ENCODE measurements at regions not wholly inside any gene's neighbourhood (a gene's known extent, or its start where the extent isn't known, plus 50 kb on each side); places are given as distances from the start of the nearest gene placed in this dataset.
"Not testable (repeated sequence)": the region's sequence is repeated elsewhere in the genome, so short reads cannot be mapped to it uniquely, and the experiment has no call there.

DNA sequence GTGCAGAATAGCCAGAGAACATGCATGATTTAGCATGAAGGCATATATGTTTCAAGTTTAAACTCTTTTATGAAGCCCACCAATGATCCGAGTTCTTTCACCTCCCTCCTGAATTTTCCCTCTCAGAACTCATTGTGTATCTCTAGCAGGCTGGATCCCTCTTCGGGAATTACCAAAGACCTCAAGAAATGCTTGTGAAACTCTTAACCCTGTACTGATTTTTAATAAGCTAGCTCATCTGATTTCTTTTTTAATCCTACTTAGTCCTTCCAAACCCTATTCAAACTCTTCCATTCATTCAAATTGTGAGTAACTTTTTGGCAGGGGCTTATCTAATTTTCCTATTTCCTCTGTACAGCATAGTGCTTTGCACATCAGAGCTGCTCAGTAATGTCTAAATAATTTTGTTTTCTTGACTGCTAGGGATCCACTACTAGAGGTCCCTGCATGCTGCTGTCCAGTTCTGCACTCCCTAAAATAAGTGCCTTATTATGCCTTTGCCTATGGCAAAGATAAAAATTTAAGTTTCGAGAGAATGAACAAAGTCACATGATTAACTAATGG, 723.8 kb downstream of the CDH11 start:
- no peak for DNase-seq

DNA sequence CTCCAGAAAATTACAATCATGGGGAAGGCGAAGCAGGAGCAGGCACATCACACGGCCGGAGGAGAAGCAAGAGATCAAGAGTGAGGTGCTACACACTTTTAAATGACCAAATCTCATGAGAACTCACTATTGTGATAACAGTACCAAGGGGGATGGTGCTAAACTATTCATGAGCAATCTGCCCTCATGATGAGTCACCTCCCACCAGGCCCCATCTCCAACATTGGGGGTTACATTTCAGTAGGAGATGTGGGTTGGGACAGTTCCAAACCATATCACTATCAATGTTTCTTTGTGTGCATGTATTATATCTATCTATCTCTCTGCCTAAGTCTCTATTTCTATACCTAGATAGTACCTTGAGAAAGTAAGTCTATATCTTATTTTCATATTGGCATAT, 724.8 kb downstream of the CDH11 start:
- DNase-seq = no peak

DNA sequence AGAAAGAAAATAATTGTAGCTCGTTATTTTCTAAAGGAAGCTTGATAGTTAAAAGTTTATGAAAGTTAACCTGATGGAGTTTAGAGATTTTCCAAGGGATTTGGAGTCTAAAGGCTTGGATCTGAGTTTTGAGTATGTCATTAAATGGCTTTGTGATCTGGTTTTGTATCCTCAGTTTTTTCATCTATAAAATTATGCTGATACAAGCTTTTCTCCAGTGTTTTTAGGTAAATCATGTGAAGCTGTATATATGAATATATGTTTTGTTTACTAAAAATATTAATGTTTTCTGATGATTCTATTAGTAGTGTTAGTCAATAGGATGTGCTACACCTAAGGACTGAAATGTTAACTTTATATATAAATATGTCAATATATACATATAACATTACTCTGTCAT, 727.8 kb downstream of the CDH11 start:
- DNase-seq = no peak

DNA sequence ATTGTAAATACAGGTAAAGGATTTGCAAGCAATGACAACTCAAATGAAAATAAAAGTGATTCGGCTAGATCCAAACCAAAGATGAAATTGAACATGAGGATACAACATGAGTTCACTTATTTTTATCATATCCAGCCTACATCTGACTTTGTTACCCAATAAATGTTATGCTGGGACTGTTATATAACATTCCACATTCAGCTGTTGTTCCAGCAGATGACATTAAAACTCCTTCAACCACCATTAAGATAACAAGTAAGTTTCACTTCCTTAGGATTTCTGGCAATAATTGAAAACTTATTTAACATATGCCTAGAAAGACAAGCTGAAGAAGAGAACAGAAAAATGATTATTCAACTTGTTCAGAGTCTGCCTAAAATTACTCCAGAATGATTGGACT, 729.4 kb downstream of the CDH11 start:
- no peak for DNase-seq

DNA sequence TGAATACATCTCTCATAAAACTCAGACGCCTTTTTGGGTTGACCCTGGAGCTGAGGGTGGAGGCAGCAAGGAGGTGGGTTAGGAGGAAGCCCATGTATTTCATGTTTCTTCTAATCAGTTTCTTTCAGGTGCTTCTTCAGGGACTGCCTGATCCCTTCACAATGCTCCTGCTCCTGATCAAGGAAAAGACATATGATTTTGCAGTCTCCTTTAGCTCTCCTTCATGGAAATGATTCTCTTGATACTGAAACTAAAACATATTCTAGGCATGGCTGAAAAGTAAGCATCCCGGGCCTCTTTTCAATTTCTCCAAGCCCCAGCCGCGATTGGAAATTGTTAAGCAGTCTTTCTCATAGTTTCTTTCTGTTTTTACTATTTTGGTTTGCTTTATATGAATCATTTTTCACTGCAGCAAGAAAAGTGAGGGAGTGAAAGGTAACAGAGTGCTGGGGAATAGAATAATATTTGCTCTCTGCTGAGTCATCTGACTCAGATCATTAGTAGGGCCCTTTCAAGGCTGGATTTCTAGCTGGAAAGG, 730.7 kb downstream of the CDH11 start:
- no peak for DNase-seq

DNA sequence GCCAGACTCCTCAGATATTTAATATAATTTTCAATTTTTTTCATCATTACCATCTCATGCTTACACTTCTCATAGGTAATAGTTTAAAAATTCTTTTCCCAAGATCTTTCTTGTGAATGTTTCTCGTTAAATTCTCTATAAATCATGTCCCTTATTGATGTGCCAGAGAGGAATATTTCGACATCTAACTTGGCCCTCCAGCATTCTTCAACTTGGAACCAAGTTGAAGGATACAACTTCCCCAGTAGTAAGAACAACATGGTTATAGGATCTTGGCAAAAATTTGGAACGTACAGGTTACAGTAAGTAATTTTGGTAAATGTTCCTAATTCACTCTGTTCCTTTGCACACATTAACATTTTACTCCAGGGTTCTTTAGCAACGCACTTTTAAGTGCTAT, 731.8 kb downstream of the CDH11 start:
- DNase-seq = no peak

DNA sequence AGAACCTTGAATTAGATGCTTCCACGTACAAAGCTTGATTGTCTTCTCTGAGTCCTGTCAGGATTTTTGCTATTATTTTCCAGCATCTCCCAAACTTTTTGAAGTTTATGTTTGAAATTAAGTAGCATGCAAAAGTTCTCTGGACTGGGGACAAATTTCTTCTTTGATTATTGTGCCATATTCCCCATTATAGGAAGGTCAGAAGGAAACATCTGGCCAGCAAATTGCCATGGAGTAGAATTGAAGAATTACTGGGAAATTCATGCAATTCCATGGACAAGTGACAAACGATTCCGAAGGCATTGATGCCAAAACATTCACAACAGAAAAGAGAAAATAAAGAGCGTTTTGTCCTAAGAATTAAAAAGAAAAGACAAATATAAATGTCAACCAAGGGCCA, 737.2 kb downstream of the CDH11 start:
- DNase-seq = no peak

DNA sequence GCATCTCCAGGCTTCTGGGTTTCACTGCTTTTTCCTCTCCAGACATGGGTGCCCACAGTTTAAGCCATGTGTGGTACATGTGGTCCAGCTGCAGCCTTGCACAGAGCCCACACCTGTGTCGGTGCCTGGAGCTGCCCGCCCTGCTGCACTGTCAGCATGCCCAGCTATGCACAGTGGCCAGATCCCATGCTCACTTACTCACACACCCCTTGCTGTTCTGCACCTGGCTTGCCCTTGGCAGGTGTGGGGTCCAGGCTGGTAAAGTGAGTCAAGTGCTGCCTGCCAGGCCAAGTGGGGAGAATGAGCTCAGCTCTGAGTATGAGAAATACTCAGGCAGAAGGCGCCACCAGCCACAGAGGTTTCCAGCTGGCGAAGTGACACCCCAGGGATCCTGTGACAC, 739.9 kb downstream of the CDH11 start:
- DNase-seq = no peak

DNA sequence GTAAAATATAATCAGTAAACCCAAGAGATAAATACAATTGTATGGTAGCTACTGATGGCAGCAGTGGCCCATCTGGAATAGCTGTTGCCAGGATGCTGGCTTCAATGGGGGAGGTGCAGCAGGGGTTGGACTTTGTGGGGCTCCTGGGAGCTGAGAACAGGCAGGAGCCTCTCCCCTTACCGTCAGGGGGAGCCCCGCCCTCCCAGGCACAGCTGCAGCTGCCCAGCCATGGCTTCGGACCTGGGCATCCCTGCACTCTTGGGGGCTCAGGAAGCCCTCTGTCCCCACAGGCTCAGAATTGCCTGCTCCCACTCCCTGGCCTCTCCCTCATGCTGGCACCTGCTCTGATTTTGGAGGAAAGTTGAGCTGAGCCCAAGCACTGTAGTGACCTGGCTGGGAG, 741.1 kb downstream of the CDH11 start:
- no peak for DNase-seq

DNA sequence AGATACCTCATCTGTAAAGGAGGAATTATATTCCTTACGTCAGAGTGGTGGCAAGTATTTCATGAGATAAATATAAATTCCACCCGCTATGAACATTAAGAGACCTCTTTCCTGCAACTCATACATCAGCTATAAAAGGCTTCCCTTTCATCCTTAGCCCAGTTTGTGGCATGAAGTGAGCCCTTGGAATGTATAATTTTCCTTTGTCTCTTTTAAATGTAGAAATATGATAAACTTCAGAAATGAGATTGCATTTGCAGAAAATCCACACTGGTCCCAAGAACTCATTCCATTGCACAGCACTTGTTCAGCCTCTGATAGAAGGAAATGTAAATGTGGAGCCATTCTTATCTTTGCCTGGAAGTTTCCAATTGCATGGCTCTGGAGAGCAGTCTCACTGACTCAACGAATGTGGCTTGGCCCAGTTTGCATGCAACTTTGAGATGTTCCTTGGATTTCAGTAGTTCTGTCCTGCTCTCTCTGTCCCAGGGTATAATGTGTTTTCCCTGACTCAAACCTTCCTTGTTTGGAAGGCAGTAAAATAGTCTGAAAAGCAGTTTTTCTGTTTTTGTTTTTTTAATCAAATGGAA, 746.4 kb downstream of the CDH11 start:
- DNase-seq = no peak

DNA sequence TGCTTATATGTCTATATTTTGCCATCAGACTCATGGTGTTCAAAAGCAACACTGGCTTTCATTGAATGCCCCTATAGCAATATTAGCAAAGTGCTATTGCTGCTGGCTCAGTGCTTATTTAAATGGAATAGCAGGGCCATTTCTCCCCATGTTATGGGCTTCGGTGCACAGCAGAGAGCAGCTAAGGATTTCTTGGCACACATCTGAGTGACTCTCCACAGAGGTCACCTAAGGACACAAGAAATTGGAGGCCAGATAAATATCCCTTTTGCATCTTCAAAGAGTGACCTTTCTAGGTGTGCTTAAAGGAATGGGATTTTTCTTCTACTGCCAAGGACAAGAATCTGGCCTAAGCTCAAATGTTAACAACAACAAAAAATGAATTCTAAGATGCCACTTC, 751.8 kb downstream of the CDH11 start:
- DNase-seq = no peak

DNA sequence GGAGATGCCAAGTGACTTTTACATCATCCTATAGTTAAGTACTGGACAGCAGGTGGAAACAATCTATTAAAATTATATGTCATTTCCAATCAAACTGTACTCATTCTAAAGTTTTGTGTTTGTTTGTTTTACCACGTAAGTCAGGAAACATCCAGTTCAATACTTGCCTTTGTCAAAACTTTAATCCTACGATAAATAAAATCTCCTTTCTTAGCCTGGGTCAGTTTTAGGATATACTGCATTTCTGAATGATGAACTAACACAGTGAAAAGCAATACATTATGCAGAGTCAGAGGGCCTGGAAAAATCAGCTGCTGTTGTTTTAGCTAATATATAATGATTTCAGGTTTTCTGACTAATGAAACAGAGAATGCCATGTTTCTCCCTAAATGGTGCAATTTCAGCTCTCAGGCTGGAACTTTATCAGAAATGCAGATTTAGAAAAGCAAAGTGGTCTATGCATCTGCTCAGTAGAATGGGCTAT, 756.4 kb downstream of the CDH11 start:
- no peak for DNase-seq

DNA sequence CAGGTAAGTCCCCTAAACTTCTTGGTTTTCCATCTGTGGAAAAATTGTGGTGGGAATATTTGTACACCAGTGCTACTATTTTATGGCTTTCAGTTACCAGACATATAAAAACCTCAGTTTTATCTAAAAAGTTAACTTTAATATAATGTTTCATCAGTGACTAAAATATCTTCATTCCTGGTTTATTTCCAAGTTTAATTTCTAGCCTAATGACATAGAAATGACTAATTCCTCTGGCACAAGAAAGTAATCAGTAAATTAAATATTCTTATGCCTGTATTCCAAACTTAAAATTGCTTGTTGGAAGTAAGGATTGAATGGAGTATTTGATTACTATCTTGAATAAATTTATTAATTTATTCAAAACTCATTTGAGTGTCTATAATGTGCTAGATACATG, 757.0 kb downstream of the CDH11 start:
- no peak for DNase-seq

DNA sequence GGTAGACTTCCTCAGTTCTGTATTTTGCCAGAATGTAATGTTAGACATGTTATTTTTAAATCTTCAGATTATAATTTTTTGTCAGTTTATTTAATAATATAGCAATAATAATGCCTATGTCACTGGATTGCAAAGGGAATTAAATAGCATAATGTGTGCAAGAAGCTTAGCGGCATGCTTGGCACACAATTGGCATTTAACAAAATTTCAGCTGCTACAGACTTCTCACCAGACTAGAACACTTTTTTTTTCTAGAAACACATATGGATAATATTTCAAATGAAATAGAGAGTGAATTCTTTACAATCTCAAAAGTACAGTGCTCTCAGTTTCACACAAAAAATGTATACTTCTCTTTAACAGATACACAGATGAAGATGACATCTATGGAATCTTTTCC, 757.4 kb downstream of the CDH11 start:
- DNase-seq = no peak

DNA sequence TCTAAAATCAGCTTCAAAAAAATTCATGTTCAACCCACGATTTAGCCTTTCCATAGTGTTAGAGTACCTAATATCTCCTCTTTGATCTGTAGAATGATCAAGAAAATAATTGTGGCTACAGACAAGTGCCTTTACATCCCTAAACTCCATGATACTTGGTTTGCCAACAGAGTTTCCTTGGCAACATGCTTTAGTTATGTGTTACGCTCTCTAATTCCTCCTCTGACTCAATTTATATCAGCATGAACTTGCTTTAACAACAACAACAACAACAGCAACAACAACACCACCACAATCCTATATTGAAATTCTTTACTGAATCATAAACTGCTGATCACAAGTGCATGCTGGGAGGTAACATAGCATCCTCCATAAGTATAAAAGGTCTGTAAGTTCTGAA, 757.8 kb downstream of the CDH11 start:
- no peak for DNase-seq

DNA sequence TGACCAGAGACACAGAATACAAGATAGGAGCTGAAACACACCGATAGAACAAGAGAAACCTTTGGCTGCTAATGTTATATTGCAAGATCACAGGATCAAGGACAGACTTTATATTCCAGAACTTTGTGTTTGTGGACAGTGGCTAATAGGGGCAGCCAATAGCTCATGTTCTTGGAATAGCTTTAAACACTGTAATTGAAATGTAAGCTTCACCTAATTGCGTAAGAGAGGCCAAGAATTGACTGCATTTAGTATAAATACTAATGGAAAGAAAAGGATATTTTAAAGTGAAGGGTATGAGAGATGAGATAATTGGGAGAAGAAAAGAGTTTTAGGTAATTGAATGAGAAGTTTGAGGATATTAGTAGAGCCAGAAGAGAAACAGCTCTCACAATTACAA, 758.8 kb downstream of the CDH11 start:
- DNase-seq = no peak

DNA sequence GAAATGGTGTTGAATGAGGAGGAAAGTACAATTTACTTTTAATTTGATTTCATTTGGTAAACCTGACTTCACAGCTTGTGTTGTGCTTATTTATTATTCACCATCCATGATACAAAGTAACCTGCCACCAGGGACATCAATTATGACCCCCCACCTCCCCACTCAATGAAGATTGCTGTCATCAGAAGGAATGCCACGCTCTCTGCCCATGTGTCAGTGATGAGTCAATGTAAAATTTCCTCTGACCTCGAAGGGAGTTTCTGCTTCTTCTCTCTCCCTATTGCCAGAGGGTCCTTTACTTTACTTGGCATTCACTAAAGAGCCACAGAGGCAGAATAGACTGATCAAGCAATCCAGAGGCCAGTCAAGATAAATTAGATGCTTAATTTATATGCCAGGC, 759.7 kb downstream of the CDH11 start:
- no peak for DNase-seq

DNA sequence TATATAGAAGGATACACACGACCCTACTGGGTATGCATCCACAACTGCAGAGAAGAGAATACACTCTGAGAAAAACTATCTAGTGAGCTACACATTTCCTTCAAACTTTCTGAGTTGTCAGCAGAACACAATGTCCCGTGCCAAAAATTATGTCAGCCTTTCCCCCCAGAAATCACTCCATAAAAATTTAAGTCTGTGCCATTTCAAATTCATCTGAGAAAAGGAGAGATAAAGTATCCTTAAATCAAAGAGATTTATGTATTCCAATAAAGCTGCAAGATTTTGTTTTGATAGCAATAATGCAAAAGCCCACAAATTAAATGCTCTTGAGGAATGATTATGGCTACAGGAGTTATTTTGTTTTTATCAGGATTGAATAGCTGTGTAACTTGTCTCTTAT, 760.1 kb downstream of the CDH11 start:
- no peak for DNase-seq

DNA sequence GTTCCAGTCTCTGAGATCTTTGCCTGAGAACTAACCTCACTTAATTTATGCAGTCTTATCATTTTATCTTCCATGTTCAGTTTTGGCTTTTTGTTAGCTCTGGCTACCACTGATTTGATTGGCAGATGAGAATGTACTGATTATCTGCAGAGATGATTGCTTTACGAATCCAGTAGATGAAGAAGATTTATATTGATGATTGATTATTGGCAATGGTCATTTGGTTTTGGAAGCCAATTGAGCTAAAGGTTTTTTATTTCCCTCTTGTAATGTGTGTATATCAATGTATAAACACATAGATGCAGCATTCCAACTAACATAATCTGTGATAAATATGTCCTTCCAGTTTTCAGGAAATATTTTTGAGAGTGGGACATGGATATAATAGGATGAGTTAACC, 763.6 kb downstream of the CDH11 start:
- no peak for DNase-seq

DNA sequence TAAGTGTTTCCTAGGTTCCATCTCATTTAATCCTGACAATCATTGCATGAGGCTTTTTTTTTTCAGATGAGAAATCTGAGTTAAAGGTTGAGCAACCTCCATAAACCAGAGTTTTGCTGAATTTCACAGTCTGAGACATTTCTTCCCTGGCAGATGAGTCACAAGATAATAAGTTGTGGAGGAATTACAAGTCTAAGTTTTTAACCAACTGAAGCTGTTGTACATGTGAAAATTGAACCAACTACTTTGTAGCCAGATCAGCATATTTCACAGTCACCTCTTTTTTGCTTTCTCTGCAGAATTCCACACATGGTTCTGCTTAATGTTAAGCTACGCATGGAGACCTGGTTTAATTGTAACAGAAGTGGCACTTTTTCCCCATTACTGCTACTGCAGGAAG, 765.6 kb downstream of the CDH11 start:
- no peak for DNase-seq

DNA sequence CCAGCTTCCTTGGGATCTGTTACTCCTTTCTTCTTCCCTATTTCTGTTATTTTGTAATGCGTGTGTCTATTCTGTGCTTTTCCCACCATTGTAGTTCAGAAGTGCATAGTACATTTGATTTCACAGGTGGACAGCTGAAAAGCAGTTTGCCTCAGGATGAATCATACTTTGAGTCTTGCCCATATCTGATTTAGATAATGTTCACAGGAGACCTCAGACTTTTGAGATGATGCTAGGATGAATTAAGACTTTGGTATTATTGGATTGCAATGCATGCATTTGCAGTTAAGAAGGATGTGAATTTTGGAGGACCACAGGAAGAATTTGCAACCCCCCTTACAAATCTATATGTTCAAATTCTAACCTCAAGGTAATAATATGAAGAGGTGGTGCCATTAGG, 769.6 kb downstream of the CDH11 start:
- DNase-seq = no peak

DNA sequence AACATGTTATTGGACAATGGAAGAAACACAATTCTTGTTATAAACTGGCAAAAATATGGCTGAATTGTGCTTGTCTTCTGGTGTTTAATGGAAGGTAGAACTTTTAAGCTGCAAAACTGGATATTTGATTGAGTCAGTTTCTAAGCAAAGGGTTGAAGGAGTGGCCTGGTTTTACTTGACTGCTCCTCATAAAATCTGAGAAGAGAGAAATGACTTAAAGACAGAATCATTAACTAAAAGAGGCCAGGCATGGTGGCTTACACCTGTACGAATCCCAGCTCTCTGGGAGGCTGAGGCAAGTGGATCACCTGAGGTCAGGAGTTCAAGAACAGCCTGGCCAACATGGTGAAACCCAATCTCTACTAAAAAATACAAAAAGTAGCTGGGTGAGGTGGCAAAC, 770.7 kb downstream of the CDH11 start:
- DNase-seq = no peak

DNA sequence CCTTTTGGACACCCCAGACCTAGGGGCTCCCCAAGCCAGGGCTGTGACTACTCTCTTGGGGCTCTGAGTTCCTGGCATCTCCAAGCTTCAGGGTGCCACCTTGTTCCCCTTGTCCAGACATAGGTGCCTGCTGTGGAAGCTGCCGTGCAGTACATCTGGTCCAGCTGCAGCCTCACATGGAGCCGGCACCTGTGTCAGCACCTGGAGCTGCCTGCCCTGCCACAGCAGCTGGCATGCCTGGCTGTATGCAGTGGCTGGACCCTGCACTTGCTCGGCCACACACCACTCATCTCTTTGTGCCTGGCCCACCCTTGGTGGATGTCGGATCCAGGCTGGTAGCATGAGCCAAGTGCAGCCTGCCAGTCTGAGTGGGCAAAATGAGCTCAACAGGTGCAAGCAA, 775.8 kb downstream of the CDH11 start:
- DNase-seq = no peak

DNA sequence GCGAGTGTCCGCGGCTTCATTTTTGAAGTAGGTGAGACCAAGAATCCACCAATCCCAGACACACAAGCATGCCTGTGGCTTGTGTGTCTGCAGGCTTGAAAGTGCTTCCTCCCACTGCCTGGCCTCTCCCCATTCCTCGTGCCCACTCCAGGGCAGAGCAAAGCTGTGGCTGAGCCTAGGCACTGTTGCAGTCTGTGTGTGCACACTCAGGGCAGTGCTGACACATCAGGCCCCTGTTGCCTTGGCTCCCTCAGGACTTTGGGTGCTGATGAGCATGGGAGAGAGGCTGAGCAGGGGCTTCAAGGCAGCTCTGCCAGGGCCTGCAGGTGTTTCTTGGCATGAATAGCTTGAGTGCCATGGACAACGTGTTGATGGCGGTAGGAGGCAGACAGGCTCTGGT, 776.7 kb downstream of the CDH11 start:
- no peak for DNase-seq

DNA sequence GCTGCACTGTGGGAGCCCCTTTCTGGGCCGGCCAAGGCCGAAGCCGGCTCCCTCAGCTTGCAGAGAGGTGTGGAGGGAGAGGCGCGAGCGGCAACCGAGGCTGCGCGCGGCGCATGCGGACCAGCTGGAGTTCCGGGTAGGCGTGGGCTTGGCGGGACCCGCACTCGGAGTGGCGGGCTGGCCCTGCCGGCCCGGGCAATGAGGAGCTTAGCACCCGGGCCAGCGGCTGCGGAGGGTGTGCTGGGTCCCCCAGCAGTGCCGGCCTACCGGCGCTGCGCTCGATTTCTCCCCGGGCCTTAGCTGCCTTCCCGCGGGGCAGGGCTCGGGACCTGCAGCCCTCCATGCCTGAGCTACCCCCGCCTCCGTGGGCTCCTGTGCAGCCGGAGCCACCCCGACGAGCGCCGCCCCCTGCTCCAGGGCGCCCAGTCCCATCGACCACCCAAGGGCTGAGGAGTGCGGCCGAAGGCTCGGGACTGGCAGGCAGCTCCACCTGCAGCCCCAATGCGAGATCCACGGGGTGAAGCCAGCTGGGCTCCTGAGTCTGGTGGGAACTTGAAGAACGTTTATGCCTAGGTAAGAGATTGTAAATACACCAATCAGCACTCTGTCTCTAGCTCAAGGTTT, 777.9 kb downstream of the CDH11 start:
- DNase-seq = not testable (repeated sequence)
